Breast epithelium (tissue), 3 donors: ENCODE measurements at regions not wholly inside any gene's neighbourhood (a gene's known extent, or its start where the extent isn't known, plus 50 kb on each side); places are given as distances from the start of the nearest gene placed in this dataset.

ENCODE experiments used
- CTCF ChIP-seq, 3 donors: fragments of 450-650 bp; IDR thresholded peaks; one replicate each; pipeline ENCODE4 v1.5.1; 2016 to 2017; ENCODE audit warnings: antibody characterized with exemption in 3 of 3, mild to moderate bottlenecking in 3 of 3, moderate library complexity in 3 of 3
- POLR2A ChIP-seq: fragments of 450-650 bp; IDR thresholded peaks from one replicate; pipeline ENCODE4 v1.6.1; 2016; ENCODE audit warnings: antibody characterized with exemption, mild to moderate bottlenecking, moderate library complexity

- no peak for TF ChIP-seq CTCF (IDR thresholded peaks at IDR 0.05)
- TF ChIP-seq POLR2A = no peak
Observed at GRCh38 chr4:180898305-180898704, 1344.9 kb upstream of the TENM3 start.
